DND-41 (cell line): ENCODE measurements at regions not wholly inside any gene's neighbourhood (a gene's known extent, or its start where the extent isn't known, plus 50 kb on each side); places are given as distances from the start of the nearest gene placed in this dataset.

Experiments used
- ATAC-seq: fragments of 200-7000 bp; cut with Tn5 transposase; 3 replicates; pipeline ENCODE4 v1.9.1; 2021; ENCODE audit warnings: low read depth; ENCODE audit not compliant: insufficient read depth
- DNase-seq: peaks from one replicate; pipeline ENCODE4 v3.0.0-alpha.2; 2020
- H2AFZ ChIP-seq: 2 replicates; pipeline ENCODE4 v1.6.0; 2012; ENCODE audit warnings: low read depth, low read length
- H3K27ac ChIP-seq: 2 replicates; pipeline ENCODE4 v1.5.1; 2012; ENCODE audit warnings: low read length, inconsistent platforms
- H3K27me3 ChIP-seq: fragments of 200-600 bp; sonication (generic); 2 replicates; pipeline ENCODE4 v1.6.0; 2012; ENCODE audit warnings: low read length, mild to moderate bottlenecking, inconsistent platforms; ENCODE audit not compliant: insufficient read depth, poor library complexity
- H3K36me3 ChIP-seq: 2 replicates; pipeline ENCODE4 v1.5.1; 2012; ENCODE audit warnings: low read length, inconsistent platforms; ENCODE audit not compliant: insufficient read depth
- H3K4me1 ChIP-seq: 2 replicates; pipeline ENCODE4 v1.5.1; 2012; ENCODE audit warnings: mild to moderate bottlenecking, low read length; ENCODE audit not compliant: insufficient read depth
- H3K4me2 ChIP-seq: 2 replicates; pipeline ENCODE4 v1.6.0; 2012; ENCODE audit warnings: mild to moderate bottlenecking, moderate library complexity, low read length, inconsistent platforms; ENCODE audit not compliant: insufficient read depth
- H3K4me3 ChIP-seq, 2 experiments: fragments of 200-600 bp in 1 of 2; shearing (Covaris generic) in 1 of 2; 2 replicates each; pipeline ENCODE4 v1.5.1; 2012 to 2016; ENCODE audit warnings: inconsistent platforms in 2 of 2, low read length in 2 of 2, mild to moderate bottlenecking in 2 of 2, low read depth in 1 of 2, moderate library complexity in 1 of 2
- H3K79me2 ChIP-seq: 2 replicates; pipeline ENCODE4 v1.6.0; 2012; ENCODE audit warnings: low read length, inconsistent platforms; ENCODE audit not compliant: insufficient read depth
- H3K9ac ChIP-seq: 2 replicates; pipeline ENCODE4 v1.6.0; 2012; ENCODE audit warnings: low read depth, mild to moderate bottlenecking, inconsistent platforms, low read length, moderate library complexity
- H3K9me3 ChIP-seq: 2 replicates; pipeline ENCODE4 v1.5.1; 2012; ENCODE audit warnings: low read length, moderate library complexity, mild to moderate bottlenecking, inconsistent platforms; ENCODE audit not compliant: insufficient read depth, severe bottlenecking
- H4K20me1 ChIP-seq: 2 replicates; pipeline ENCODE4 v1.6.0; 2012; ENCODE audit warnings: low read length; ENCODE audit not compliant: insufficient read depth
- EZH2 ChIP-seq: IDR thresholded peaks from 3 replicates; pipeline ENCODE4 v1.6.1; 2012; ENCODE audit warnings: borderline replicate concordance, low read depth, mild to moderate bottlenecking, moderate library complexity, low read length, inconsistent platforms; ENCODE audit not compliant: severe bottlenecking
- TF ChIP-seq, protein P1 (sequence below): IDR thresholded peaks from 2 replicates; pipeline ENCODE4 v1.5.1; 2012; ENCODE audit warnings: borderline replicate concordance, low read length, moderate library complexity, mild to moderate bottlenecking; ENCODE audit not compliant: poor library complexity, severe bottlenecking; ENCODE audit errors: extremely low read depth

- Histone ChIP-seq H4K20me1 (no peaks in the 10 kb centered on the region), H3K27ac (no peak overlapping the region), H3K4me3 (no peak overlapping the region), H3K79me2 (no peaks in the 10 kb centered on the region), H3K27me3 (no peaks in the 10 kb centered on the region), H3K9ac (no peak overlapping the region), H3K4me1 (no peaks in the 10 kb centered on the region), H3K9me3 (no peaks in the 10 kb centered on the region), H3K4me2 (no peak overlapping the region), H2AFZ (no peak overlapping the region), H3K36me3 (no peaks in the 10 kb centered on the region)
- no peak for DNase-seq
- ATAC-seq = no peak
- TF ChIP-seq, protein P1, sequence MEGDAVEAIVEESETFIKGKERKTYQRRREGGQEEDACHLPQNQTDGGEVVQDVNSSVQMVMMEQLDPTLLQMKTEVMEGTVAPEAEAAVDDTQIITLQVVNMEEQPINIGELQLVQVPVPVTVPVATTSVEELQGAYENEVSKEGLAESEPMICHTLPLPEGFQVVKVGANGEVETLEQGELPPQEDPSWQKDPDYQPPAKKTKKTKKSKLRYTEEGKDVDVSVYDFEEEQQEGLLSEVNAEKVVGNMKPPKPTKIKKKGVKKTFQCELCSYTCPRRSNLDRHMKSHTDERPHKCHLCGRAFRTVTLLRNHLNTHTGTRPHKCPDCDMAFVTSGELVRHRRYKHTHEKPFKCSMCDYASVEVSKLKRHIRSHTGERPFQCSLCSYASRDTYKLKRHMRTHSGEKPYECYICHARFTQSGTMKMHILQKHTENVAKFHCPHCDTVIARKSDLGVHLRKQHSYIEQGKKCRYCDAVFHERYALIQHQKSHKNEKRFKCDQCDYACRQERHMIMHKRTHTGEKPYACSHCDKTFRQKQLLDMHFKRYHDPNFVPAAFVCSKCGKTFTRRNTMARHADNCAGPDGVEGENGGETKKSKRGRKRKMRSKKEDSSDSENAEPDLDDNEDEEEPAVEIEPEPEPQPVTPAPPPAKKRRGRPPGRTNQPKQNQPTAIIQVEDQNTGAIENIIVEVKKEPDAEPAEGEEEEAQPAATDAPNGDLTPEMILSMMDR = no peak
Measured at GRCh38 chr15:98123297-98123696, 162.8 kb downstream of the ARRDC4 start.

- H3K36me3 ChIP-seq = no peaks in the 10 kb centered on the region
- no peaks in the 10 kb centered on the region for H3K79me2 ChIP-seq
- H3K9ac ChIP-seq = no peak overlapping the region
- no peak overlapping the region for H3K4me2 ChIP-seq
- H3K4me3 ChIP-seq = no peak overlapping the region
- no peak overlapping the region for H2AFZ ChIP-seq
- no peak overlapping the region for H3K27ac ChIP-seq
- no peaks in the 10 kb centered on the region for H4K20me1 ChIP-seq
- DNase-seq (no peak), ATAC-seq (no peak)
- no peaks in the 10 kb centered on the region for H3K27me3 ChIP-seq
- TF ChIP-seq EZH2 = no peak
- TF ChIP-seq, protein P1 = no peak
- no peaks in the 10 kb centered on the region for H3K4me1 ChIP-seq
- no peaks in the 10 kb centered on the region for H3K9me3 ChIP-seq
Measured at GRCh38 chr15:98123834-98124233, 163.3 kb downstream of the ARRDC4 start.

DNA sequence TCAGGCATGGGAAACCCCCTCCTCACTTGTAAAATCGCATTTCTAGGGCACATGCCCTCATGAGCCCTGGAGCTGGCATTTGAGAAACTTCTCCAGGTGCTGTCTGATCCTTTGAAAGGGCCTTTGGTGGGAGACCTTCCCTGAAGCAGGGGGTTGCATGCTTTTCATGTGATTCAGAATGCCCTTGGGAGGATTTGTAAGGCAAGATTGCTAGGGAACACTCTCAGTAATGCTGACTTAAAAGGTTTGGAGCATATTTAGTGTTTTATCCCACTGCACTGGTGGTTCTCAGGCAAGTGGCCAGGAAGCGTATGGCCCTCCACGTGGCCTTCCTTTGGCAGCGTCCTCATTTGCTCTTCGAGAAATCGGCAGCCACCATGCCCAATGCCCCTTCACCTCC, 164.1 kb downstream of the ARRDC4 start:
- Histone ChIP-seq H3K9me3 (no peaks in the 10 kb centered on the region), H3K4me1 (no peaks in the 10 kb centered on the region), H3K27ac (no peak overlapping the region), H2AFZ (no peak overlapping the region), H3K4me3 (no peak overlapping the region), H4K20me1 (no peaks in the 10 kb centered on the region), H3K4me2 (no peak overlapping the region), H3K79me2 (no peaks in the 10 kb centered on the region), H3K9ac (no peak overlapping the region), H3K36me3 (no peaks in the 10 kb centered on the region), H3K27me3 (no peaks in the 10 kb centered on the region)
- TF ChIP-seq, protein P1 = no peak
- no peak for TF ChIP-seq EZH2
- DNase-seq (no peak), ATAC-seq (no peak)
